Left ventricle myocardium inferior (tissue), 1 donor: ENCODE measurements at regions not wholly inside any gene's neighbourhood (a gene's known extent, or its start where the extent isn't known, plus 50 kb on each side); places are given as distances from the start of the nearest gene placed in this dataset.

ENCODE experiments used
- DNase-seq: peaks from one replicate; pipeline ENCODE4 v3.0.0-alpha.2; 2020
- H3K27ac ChIP-seq: fragments of 200-600 bp; replicated peaks from 2 replicates; pipeline ENCODE4 v1.8.0; 2021
- H3K27me3 ChIP-seq: fragments of 200-600 bp; 2 replicates; pipeline ENCODE4 v1.8.0; 2021; ENCODE audit warnings: low read depth
- H3K36me3 ChIP-seq: fragments of 200-600 bp; 2 replicates; pipeline ENCODE4 v1.8.0; 2021
- H3K4me1 ChIP-seq: fragments of 200-600 bp; 2 replicates; pipeline ENCODE4 v1.8.0; 2021
- H3K4me3 ChIP-seq: fragments of 200-600 bp; 2 replicates; pipeline ENCODE4 v1.8.0; 2021; ENCODE audit warnings: mild to moderate bottlenecking, moderate library complexity
- H3K9me3 ChIP-seq: fragments of 200-600 bp; replicated peaks from 2 replicates; pipeline ENCODE4 v1.8.0; 2021
- intact Hi-C: fragments of 100-400 bp; cut with micrococcal nuclease; formaldehyde crosslinking; loops from one replicate; pipeline ENCODE4 v1.11.0; 2022
- TF ChIP-seq, protein P1 (sequence below): fragments of 200-600 bp; IDR thresholded peaks from 2 replicates; pipeline ENCODE4 v1.8.0; 2021; ENCODE audit warnings: antibody characterized with exemption, mild to moderate bottlenecking, borderline replicate concordance
- donor health status: DM: no; HTN: yes; CAD: no; lungs with severe emphysema.

- Histone ChIP-seq H3K4me3 (no peak overlapping the region), H3K27ac (no peak overlapping the region), H3K36me3 (no peaks in the 10 kb centered on the region), H3K9me3 (no peaks in the 10 kb centered on the region), H3K27me3 (no peaks in the 10 kb centered on the region), H3K4me1 (no peaks in the 10 kb centered on the region)
- TF ChIP-seq, protein P1, sequence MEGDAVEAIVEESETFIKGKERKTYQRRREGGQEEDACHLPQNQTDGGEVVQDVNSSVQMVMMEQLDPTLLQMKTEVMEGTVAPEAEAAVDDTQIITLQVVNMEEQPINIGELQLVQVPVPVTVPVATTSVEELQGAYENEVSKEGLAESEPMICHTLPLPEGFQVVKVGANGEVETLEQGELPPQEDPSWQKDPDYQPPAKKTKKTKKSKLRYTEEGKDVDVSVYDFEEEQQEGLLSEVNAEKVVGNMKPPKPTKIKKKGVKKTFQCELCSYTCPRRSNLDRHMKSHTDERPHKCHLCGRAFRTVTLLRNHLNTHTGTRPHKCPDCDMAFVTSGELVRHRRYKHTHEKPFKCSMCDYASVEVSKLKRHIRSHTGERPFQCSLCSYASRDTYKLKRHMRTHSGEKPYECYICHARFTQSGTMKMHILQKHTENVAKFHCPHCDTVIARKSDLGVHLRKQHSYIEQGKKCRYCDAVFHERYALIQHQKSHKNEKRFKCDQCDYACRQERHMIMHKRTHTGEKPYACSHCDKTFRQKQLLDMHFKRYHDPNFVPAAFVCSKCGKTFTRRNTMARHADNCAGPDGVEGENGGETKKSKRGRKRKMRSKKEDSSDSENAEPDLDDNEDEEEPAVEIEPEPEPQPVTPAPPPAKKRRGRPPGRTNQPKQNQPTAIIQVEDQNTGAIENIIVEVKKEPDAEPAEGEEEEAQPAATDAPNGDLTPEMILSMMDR, result no peak
- intact Hi-C loops, result no loop called here
- DNase-seq, result no peak
Observed at GRCh38 chr5:167442922-167443321, 848.5 kb upstream of the WWC1 start.

DNA sequence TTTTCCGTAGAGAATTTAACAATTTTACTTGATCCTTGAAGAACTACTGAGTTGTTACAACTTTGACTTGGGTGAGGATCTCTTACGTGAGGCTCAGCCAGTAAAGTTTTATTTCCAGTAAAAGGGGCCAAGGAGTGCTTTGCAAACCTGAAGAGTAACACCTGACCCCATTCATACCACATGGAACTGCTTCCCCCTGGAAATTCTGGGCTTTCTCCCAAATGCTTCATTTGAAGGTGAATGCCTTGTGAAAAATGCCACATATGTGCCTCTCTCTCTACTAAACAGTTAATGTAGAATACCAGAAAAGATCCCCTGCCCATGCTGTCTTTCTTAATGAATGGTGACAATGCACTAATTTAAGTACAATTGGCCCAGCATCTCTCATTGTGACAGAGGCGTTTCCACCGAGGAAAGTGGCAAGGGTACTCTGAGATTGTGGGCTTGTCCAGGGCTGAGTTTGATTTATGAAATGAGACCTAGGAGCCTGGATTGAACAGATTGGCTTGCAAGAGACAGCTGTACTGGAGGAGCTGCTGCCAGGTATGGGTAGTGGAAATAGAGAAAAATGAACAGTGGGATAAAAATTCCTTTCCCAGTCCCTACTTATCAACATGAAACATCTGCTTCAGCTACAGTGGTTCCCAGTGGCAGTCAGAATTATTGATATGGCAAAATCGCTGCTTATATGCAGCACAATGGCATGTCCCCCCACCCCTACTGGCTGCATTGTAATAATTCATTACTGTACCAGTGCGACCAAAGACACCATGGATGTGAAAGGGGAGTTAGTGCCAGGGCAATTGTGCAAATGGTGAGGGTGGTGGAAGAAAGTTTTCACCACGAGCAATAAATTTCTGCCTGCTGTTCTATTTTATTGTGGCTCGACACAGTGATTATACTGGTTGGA is 843.7 kb upstream of the WWC1 start:
- Histone ChIP-seq H3K36me3 (no peaks in the 10 kb centered on the region), H3K4me3 (no peak overlapping the region), H3K9me3 (no peaks in the 10 kb centered on the region), H3K4me1 (no peaks in the 10 kb centered on the region), H3K27ac (no peak overlapping the region), H3K27me3 (no peaks in the 10 kb centered on the region)
- no peak for DNase-seq
- TF ChIP-seq, protein P1, result no peak
- intact Hi-C loops, result no loop called here

DNA sequence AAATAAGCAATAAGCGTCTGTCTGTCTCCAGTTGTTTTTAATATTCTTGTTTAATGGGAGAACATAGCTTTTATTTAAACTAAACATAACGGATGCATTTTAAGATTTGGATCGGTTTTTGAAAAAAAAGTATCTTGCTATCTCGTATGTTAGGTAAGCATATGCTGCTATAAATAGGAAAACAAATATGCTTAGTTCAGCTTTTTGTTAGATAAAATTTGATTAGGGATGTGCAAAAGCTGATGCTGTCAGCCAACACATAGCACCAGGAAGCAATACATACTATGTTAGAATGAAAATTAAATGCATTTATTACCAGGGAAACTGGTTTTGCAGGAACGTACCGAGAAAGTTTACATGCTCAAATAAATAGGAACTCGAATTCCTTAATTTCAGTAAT is 843.1 kb upstream of the WWC1 start:
- TF ChIP-seq, protein P1, result no peak
- no peak for DNase-seq
- no peaks in the 10 kb centered on the region for H3K4me1 ChIP-seq
- H3K9me3 ChIP-seq, result no peaks in the 10 kb centered on the region
- no peak overlapping the region for H3K27ac ChIP-seq
- intact Hi-C loops, result no loop called here
- H3K36me3 ChIP-seq, result no peaks in the 10 kb centered on the region
- no peaks in the 10 kb centered on the region for H3K27me3 ChIP-seq
- no peak overlapping the region for H3K4me3 ChIP-seq

- Histone ChIP-seq H3K4me3 (no peak overlapping the region), H3K27me3 (no peaks in the 10 kb centered on the region), H3K9me3 (no peaks in the 10 kb centered on the region), H3K27ac (no peak overlapping the region), H3K36me3 (no peaks in the 10 kb centered on the region), H3K4me1 (no peaks in the 10 kb centered on the region)
- TF ChIP-seq, protein P1, result no peak
- intact Hi-C loops, result no loop called here
- DNase-seq, result no peak
Observed at GRCh38 chr5:167451076-167451475, 840.4 kb upstream of the WWC1 start.

GRCh38 chr5:167452136-167452535 is 839.3 kb upstream of the WWC1 start:
- intact Hi-C loops, result no loop called here
- H3K4me1 ChIP-seq, result no peaks in the 10 kb centered on the region
- no peak for DNase-seq
- TF ChIP-seq, protein P1, result no peak
- H3K4me3 ChIP-seq, result no peak overlapping the region
- H3K27me3 ChIP-seq, result no peaks in the 10 kb centered on the region
- H3K9me3 ChIP-seq, result no peaks in the 10 kb centered on the region
- no peak overlapping the region for H3K27ac ChIP-seq
- no peaks in the 10 kb centered on the region for H3K36me3 ChIP-seq
